Mammary epithelial cell (primary cell): ENCODE measurements at regions not wholly inside any gene's neighbourhood (a gene's known extent, or its start where the extent isn't known, plus 50 kb on each side); places are given as distances from the start of the nearest gene placed in this dataset.

Experiments used
- EZH2 ChIP-seq: IDR thresholded peaks from 2 replicates; pipeline ENCODE4 v1.6.1; 2012; ENCODE audit warnings: low read length, inconsistent platforms, borderline replicate concordance
- TF ChIP-seq, protein P1 (sequence below), 2 donors: IDR thresholded peaks in 1 of 2; conservative IDR thresholded peaks in 1 of 2; 2 replicates each; pipeline ENCODE4 v1.5.1; 2011 to 2012; ENCODE audit warnings: inconsistent platforms in 2 of 2, low read length in 2 of 2, mild to moderate bottlenecking in 2 of 2, control low read depth in 1 of 2, low read depth in 1 of 2; ENCODE audit not compliant: insufficient read depth in 1 of 2; ENCODE audit errors: extremely low read depth in 1 of 2

DNA sequence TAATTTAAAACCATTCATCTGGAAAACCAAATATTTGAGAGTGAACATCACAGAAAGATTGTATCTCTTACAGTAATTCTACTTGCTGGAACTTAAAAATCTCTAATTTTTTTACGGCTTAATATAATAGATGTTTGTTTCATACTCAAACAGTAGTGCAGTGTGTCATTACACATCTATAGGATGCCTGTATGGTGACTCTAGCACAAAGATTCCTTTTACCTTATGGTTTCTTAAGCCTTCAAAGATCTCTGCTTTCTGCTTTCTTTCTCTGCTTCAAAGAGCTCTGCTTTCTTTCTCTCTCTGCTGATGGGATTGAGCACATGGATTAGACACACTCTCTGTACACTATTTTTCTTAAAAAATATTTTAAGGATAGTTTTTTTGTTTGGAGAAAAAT lies 374.0 kb upstream of the CDH9 start:
- TF ChIP-seq, protein P1, sequence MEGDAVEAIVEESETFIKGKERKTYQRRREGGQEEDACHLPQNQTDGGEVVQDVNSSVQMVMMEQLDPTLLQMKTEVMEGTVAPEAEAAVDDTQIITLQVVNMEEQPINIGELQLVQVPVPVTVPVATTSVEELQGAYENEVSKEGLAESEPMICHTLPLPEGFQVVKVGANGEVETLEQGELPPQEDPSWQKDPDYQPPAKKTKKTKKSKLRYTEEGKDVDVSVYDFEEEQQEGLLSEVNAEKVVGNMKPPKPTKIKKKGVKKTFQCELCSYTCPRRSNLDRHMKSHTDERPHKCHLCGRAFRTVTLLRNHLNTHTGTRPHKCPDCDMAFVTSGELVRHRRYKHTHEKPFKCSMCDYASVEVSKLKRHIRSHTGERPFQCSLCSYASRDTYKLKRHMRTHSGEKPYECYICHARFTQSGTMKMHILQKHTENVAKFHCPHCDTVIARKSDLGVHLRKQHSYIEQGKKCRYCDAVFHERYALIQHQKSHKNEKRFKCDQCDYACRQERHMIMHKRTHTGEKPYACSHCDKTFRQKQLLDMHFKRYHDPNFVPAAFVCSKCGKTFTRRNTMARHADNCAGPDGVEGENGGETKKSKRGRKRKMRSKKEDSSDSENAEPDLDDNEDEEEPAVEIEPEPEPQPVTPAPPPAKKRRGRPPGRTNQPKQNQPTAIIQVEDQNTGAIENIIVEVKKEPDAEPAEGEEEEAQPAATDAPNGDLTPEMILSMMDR (conservative IDR thresholded peaks at IDR 0.05 in 1 of 2, IDR thresholded peaks at IDR 0.05 in 1 of 2; ENCODE audit: extremely low read depth in 1 of 2, insufficient read depth in 1 of 2, low read depth in 1 of 2, low read length in 2 of 2), result no peak
- TF ChIP-seq EZH2, result no peak
